ENCODE measurements at regions not wholly inside any gene's neighbourhood (a gene's known extent, or its start where the extent isn't known, plus 50 kb on each side); places are given as distances from the start of the nearest gene placed in this dataset.
A peak's percentile ranks its signal among the peaks of the same experiment; 100 is the strongest.

DNA sequence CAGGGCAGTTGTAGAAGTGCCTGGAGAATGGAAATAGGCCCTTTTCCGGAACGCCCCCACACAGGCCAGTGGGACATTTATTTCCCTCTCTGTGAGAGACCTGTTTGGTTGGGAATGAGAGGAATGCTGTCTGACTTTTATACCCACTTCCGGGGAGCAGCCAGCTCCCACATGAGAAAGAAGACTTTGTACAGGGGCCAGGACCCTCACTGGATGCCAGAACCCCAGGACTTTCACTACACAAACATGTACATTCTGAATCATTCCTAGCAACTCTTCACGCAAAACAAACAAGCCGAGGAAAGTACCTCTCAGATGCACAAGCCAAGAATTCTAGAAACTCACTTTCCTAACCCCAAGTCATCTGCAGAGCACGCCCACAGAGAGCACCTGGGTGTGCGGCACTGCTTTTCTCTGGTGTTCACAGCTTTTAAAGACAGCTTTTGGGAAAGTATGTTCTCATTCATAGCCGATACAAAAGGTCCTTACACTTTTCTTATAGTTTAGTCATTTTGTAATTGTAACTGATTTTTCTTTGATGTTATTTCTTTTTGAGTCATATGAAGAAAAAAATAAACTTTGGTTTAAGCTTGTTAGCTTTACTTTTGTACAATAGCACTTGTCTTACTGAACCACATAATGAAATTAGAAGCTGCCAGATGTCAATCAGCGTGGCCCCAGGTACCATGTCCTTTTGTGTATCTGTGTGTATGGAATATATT, 856.1 kb upstream of the ID2 start:
- DNase-seq: peak; percentile 62

DNA sequence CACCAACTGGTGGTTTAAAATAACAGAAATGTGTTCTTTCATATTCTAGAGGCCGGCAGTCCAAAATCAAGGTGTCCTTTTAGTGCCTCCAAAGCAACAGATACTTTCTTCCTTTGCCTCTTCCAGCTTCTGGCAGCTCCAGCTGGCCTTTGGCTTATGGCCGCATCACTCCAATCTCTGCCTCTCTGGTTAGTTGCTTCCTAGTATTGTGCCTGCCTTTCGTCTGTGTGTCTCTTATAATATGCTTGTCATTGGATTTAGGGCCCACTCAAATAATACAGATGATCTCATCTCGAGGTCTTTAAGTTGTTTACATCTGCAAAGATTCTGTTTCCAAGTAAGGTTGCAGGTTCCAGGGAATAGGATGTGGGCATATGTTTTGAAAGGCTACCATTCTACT, 855.2 kb upstream of the ID2 start:
- DNase-seq: no peak

DNA sequence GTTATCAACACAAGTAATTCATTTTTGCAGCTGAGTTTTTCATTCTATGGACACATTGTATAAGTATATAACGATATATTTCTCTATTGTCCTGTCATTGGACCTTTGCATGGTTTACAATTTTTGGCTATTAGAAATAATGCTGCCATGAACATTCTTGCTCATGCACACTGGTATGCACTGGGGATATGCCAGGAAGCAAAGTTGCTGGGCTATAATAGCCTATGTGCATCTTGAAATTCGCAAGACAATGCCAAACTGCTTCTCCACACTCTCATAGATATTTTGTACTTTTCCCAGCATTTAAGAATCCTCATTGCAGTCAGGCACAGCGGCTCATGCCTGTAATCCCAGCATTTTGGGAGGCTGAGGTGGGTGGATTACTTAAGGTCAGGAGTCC, 852.6 kb upstream of the ID2 start:
- DNase-seq: no peak

DNA sequence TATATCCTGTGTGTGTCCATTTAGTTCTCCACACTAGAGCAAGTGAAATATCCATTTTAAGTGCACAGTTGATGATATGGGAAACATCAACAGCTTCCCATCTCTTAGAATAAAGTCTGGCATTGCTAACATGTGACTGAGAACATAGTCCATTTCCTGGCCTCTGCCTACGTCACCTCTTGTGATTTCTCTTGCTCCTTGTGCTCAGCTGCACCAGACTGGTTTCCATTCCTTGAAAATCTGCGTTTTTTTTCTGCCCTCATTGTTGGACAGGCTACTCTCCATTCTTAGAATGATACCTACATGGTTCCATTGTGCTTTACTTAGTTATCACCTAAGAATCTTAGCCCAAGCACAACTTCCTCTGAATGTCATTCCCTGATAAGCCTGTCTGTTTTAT, 851.2 kb upstream of the ID2 start:
- no peak for DNase-seq

DNA sequence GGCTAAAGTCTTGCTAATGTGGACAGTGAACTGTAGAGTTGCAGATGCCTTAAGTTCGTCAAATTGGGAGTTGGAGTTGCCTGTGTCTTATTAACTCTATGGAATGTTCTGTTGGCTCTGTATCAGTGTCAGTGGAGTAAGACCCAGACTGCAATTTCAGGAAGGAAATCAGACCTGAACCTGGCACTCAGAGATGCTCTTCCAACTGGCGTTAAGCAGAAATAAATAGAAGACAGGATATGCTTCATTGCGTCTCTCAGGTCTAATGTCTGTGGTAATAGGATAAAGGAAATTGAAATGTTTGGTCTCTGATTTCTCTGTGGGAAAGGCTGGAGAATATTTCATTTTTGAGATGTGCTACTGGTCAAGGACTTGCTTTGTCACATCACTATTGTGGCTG, 846.7 kb upstream of the ID2 start:
- DNase-seq: no peak

DNA sequence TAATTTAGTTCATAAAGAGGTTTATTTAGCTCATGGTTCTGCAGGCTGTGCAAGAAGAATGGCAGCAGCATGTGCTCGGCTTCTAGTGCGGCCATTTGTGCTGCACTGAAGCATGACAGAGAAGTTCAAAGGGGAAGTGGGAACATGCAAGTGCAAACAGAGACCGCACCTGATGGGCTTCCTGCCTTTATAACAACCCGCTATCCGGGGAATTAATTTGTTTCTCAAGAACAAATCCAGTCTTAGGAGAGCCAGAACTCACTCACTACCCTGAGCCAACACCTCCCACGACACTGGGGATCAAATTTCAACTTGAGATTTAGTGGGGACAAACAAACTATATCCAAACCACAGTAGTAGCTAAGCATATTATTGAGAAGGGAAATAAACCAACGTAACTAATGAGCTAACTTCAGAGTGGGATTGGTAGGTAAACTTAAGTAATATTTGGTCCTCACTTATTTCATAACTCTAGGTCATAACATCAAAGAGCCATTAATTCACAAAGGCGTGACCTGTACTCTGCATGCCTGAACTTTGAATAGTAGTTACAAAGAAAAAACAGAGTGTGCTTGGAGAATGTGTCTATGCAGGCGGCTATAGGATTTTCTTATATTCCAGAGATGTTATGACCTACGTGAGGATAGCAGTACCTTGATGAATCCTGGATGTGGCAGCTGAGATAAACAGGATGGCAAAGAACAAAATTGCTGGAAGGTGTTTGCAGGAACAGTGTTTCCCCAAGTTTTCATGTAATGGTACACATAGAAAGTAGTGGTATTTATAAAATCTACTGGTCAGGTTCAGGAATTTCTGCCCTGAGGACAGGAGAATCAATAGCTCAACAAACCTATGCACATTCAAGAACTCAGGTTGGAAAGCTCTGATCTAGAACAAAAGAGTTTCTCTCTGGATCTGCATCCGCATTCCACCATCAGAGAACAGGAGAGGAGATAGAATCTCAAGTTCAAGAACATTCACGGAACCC, 845.9 kb upstream of the ID2 start:
- no peak for DNase-seq

DNA sequence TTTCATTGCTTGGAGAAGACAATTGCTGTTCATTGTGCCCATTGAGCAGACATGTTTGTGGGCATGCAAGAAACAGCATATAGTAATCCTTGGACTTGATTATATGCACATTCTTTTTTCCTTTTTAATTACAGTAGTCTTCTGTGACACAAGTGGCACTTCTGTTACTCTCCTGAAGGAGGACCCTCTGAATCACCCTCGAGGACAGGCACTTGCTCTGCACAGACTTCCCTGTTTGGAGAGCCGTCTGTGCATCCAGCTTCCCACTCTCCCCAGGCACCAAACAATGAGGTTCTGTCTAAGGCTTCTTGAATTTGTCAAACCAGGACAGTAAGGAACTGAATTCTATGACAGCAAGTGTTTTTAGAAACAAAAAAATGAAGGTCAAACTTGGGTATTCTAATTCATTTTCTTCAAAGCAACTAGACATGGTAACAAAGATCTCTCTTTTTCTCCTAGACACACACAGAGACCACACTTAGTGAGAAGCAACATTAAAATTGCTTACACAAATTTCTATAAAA, 844.6 kb upstream of the ID2 start:
- no peak for DNase-seq

DNA sequence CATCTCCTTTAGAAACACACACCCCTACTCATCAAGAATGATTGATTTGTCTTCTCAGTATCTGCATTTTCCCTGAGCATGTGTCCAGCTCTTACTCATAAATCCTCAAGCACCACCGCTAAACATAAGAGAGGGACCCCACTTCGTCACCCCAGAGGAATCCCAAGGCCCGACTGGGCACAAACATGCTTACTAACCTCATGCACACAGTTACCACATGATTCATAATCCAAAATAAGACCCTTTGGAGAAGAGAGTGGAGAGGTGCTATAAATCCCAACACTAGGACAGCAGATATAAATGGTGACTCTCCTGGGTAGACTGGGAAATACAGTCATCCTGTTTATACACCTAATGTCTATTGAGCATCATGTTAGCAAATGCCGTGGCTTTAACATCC, 843.2 kb upstream of the ID2 start:
- no peak for DNase-seq

DNA sequence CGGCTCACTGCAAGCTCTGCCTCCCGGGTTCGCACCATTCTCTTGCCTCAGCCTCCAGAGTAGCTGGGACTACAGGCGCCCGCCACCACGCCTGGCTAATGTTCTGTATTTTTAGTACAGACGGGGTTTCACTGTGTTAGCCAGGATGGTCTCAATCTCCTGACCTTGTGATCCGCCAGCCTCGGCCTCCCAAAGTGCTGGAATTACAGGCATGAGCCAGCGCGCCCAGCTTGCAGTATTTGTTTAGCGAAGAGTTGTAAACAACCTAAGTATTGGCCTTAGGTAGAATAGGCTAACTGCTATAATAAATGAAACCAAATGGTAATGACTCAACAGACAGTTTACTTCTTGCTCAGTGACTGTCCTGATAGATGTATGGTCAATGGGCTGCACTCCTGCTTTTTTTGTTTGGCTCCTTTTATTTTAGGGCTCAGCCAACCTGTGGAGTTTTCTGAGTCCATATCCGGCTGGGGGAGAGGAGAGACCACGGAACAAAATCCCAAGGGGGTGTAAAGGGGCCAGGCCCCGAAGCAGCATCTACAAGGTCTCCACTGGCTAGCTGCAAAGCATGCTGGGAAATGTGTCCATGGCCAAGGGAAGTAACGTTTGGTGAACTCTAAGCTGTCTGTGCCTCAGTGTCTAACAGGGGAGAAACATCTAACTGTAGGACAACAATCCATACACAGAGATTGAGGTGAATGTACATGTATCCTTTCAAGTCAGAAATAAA, 841.0 kb upstream of the ID2 start:
- DNase-seq: no peak

DNA sequence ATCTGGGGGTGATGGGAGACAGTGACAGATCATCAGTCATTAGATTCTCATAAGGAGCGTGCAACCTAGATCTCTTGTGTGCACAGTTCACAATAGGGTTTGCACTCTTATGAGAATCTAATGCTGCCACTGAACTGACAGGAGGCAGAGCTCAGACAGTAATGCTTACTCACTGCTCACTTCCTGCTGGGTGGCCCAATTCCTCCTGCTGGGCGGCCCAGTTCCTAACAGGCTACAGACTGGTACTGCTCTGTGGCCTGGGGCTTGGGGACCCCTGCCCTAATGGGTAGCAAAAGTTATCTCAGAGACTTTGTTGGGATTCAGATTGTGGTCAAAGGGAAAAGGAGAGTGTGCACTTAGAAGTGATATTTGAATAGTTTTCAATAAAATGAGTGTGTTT, 840.1 kb upstream of the ID2 start:
- no peak for DNase-seq

DNA sequence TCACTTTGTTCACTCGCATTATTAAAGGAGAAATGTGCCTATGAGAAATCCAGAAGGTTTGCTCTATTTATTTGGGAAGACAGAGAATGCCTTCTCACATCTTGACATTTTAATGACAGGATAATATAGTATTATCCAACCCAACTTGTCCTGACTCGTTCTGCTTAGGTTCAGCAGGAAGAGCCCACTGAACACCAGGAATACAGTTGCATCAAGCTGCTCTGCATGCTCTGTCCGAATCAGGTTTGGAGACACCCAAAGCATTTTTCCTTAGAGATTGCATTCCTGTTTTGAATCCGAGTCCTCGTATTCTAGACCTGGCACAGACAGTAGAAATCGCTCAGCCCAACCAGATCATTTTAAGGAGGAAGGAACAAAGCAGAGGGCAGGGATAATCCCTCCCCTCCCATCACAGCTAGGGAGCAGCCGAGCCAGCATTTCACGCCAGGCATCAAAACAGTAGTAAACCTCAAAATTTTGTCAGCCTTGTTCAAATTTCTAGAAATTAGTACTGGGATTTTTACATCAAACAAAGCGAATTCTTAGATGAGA, 837.4 kb upstream of the ID2 start:
- no peak for DNase-seq

DNA sequence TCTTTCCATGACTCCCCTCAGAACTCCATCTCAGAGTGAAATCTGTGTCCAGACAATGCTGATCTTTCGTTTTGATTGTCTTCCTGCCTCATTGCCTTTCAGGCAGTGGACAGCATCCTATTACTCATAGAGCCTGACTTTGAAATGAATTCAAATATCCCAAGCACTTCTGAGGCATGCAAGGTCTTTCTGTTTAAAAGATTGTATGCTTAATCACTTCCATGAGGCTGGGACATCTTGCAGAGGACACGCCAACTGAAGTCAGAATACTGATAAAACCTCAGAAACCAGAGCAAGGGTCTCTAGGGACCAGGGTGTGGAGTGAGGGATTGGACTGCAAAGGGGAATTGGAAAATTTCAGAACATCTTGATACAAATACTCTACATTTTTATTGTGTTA, 836.5 kb upstream of the ID2 start:
- DNase-seq: no peak

DNA sequence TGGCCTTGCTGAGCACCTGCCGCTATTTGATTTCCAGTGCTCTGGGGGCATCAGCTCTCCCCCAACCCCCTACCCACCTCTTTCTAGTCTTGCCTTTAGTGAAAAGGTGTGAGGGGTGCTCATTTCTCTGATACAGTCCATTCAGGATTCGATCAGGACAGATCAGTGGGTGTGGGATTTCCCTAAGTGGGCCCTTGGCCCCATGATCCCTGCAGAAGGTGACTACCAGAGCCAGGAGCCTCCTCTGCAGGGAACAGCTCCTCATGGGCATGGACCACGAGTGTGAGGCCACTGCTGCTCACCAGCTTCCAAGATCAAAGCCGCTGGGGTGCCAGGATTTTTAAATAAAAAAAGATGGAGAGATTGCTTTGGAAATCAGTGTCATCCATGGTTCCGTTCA, 835.2 kb upstream of the ID2 start:
- DNase-seq: no peak

DNA sequence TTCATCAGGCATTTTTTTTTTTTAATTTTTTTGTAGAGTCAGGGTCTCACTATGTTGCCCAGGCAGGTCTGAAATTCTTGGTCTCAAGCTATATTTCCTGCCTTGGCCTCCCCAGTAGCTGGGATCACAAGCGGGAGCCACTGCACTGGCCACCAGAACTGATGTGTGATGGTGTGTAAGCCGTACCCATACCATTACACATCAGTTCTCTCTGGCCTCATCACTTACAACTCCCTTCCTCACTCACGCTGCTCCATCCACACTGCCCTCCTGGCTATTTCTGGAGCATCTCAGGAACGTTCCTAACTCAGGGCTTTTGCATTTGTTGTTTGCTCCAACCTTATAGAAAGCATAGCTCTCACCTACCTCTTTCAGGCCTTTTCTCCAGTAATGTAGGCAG, 834.5 kb upstream of the ID2 start:
- DNase-seq: no peak

DNA sequence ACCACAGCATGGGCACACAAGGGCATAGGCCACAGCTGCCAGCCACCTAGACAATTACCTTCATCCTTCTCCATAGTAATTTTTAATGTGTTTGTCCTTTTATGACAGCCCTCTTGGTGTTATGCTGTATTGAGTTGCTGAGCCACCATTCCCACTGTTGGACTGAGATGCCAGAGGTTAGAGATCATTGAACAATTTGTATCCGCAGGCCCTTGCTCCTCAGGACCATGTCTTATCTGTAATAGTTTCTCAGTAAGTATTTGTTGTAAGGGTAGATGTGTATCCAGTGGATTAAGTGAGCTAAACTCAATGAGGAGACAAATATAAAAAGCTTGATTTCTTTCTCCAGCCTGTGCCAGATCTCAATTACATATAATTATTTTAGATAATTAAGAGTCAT, 832.8 kb upstream of the ID2 start:
- DNase-seq: no peak

DNA sequence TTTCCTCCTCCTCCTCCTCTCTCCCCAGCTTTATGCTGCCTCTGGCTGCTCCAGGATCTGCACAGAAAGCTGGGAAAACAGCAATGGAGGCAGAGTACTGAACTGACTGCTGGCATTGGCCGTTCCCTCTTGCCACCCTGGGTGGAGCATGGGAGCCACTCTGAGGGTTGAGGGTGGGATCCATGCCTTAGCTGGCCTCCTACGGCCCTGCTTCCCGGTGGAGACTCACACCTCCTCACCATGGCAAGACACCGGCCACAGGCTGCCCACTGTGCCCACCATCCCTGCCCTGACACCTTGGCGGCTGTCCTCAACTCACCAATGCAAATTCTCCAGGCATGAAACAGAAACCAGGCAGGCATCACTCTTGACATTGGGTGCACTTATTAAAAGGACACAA, 832.3 kb upstream of the ID2 start:
- no peak for DNase-seq

DNA sequence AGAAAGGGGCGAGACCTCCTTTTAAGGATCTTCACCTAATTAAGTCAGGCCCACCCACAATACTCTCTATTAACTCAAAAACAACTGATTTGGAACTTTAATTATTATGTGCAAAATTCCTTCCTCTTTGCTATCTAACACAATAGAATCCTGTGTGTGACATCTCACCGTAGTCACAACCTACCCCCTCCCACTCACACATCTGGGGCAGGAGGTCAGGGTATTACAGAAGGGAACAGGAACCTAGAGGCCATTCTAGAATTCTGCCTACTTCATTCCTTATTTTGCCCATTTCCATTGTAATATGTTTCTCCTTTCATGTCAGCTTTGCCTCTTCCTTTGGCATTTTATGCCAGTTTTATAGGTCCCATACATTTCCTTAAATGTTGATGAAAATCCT, 829.3 kb upstream of the ID2 start:
- DNase-seq: no peak

DNA sequence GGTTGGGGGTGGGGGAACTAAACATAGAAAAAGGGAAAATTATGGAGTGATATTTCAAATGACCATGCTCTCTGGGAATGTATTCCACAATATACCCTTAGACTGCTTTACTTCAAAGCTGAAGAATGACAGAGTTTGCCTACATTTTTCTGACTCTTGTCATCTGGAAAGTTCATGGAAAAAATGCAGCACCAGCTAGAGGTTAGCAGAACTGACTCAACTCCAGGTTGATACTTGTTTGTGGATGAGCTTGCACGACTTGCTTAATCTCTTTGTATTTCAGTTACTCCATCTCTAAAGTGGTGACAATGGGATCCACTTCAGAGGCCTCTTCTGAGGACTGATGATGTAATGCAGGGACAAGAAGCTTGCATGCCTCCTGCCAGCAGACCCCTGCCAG, 824.0 kb upstream of the ID2 start:
- DNase-seq: no peak

DNA sequence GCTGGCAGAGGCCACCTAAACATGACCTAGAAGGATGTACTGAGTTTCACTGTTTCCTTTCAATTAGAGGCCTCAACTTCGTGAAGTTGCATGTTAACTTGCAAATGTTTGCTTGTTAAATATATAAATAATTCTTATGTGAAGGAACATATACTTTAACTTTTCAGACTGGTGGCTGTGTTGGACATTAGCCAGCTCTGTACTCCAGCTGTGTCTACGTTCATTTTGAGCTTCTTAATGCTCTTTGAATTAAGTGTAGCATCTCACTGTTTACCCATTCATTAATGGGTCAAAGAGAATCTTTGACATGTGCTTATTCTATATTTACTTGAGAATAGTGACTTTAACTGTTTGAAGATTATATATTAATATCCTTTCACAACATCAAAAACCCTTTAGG, 823.2 kb upstream of the ID2 start:
- no peak for DNase-seq

DNA sequence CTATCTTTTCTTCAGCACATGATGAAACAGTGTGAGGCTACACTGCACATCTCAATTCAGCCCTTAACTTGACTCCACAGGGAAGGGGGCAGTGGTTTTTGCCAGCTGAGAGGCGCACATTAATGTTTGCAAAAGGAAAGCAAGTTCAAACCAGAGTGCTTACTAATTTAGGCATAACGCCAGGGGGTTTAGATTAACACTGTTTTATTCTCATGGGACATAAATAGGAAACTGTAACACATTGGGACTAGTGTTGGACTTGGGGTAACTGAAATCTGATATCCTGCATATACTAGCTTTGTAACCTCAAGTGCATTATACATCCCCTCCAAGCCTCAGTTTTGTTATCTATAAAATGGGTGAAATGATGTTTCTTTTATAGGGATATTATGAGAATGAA, 821.2 kb upstream of the ID2 start:
- DNase-seq: no peak

DNA sequence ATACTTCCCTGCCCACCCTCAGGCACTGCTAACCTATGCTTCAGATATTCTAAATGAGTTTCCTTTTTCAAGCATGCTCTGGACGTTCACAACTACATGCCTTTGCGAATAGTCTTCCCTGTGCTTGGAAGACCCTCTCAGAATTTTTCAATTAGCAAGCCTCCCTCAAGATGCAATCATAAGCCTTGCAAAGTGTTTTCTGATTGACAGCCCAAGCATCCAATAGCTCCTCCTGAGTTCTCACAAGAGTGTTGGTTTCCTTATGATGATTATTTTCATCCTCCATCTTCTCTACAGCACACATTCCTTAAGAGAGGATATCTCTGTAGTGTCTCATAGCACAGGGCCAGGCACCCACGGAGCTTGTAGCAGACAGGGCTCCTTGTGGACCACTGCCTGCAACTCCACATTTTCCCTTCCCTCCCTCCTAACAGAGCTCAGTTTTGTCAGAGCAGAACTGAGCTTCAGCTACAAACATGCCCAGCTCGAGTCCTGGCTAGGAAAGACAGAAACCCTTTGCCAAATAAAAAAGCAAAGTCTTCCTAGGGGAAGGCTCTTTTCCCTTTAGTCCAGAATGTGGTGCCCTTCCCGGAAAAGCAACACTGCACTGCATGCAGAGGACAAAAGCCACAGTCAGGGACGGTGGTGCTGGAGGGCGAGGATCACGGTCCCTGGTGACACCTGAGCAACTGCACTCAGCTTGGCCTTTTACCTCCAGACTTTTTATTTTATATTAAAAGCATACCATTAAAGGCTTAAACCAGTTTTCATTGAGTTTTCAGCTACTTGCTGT, 819.8 kb upstream of the ID2 start:
- DNase-seq: no peak

DNA sequence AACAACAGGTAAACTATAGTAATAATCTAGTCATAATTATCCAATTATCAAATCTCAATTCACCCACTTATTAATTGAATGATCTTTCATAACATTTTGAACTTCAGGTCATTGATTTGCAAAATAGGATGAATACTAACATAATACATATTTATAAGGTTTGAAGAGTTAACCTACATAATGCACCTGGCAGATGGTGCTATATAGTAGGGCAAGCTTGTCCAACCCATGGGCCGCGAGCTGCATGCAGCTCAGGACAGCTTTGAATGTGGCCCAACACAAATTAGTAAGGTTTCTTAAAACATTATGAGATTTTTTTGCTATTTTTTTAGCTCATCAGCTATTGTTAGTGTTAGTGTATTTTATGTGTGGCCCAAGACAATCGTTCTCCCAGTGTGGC, 815.8 kb upstream of the ID2 start:
- DNase-seq: no peak
